ENCODE measurements at regions not wholly inside any gene's neighbourhood (a gene's known extent, or its start where the extent isn't known, plus 50 kb on each side); places are given as distances from the start of the nearest gene placed in this dataset.

DNA sequence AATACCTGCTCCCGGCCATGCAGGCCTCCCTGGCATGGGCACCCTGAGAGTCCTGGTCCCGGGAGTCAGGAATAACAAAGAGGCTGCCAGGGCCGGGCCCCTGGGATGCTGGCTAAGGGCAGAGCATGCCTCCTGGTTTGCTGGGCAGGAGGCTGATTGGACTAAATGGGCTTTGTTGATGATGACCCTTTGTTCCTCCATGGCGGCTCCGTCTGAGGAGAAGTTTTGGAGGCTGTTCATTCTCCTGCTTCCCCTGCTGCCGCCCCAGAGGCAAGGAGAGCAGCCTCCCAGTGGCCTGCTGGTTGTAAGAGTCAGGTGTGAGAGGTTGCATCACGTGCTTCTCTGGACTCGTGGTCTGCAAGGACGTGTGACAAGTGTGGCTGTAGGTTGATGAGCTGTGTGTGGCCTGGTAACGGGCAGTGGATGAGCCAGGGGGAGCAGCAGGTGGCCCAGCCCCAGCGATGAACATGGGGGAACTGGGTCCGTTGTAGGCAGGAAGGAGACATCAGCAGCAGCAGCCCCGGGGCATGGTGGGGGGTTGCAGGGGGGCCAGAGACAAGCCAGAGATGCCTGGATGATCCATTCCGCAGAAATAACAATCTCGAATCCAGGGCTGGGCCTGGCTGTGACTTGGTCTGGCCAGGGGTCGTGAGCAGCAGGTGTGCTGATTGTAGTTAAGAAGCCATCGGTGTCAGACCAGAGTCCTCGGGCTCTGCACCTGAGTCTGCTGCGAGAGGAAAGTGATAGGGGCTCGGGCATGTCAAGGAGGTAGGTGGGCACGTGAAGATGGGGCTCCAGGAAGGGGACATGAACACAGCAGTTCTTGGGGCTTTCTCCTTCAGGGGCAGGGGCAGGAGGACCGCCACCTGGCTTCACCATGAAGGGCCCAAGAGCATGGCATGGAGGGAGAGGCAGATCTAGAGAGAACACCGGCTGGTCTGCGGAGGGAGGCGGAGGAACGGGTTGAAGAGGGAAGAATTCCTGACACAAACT, 101.4 kb downstream of the TNFRSF13B start:
- TF ChIP-seq CTCF (IDR thresholded peaks at IDR 0.05 in 2 of 3, conservative IDR thresholded peaks at IDR 0.05 in 1 of 3; ENCODE audit: borderline replicate concordance in 1 of 3, insufficient read depth in 1 of 3, low read depth in 2 of 3, low read length in 2 of 3) (no peak), CBX3 (IDR thresholded peaks at IDR 0.05; ENCODE audit: low read depth) (no peak), POLR2AphosphoS5 (IDR thresholded peaks at IDR 0.05; ENCODE audit: low read depth, low read length) (no peak), CEBPB (IDR thresholded peaks at IDR 0.05; ENCODE audit: low read depth) (no peak), ZNF274 (IDR thresholded peaks at IDR 0.05; ENCODE audit: low read depth, low read length) (no peak), POLR2A (IDR thresholded peaks at IDR 0.05; ENCODE audit: borderline replicate concordance, extremely low read depth, insufficient read depth, insufficient read length) (no peak), ATF3 (IDR thresholded peaks at IDR 0.05) (no peak), SRF (IDR thresholded peaks at IDR 0.05; ENCODE audit: low read depth) (no peak), EZH2phosphoT487 (IDR thresholded peaks at IDR 0.05; ENCODE audit: borderline replicate concordance) (no peak), REST (IDR thresholded peaks at IDR 0.05; ENCODE audit: low read depth) (no peak), YY1 (IDR thresholded peaks at IDR 0.05; ENCODE audit: extremely low read depth, insufficient replicate concordance, low read depth, low read length) (no peak), EGR1 (IDR thresholded peaks at IDR 0.05; ENCODE audit: low read depth) (no peak), SIN3A (IDR thresholded peaks at IDR 0.05; ENCODE audit: low read depth) (no peak), ELF1 (IDR thresholded peaks at IDR 0.05; ENCODE audit: borderline replicate concordance, low read depth) (no peak), RAD21 (IDR thresholded peaks at IDR 0.05; ENCODE audit: low read depth) (no peak), SP1 (IDR thresholded peaks at IDR 0.05; ENCODE audit: low read depth) (no peak), FOSL1 (IDR thresholded peaks at IDR 0.05; ENCODE audit: low read depth) (no peak)
- TF ChIP-seq, protein P1, sequence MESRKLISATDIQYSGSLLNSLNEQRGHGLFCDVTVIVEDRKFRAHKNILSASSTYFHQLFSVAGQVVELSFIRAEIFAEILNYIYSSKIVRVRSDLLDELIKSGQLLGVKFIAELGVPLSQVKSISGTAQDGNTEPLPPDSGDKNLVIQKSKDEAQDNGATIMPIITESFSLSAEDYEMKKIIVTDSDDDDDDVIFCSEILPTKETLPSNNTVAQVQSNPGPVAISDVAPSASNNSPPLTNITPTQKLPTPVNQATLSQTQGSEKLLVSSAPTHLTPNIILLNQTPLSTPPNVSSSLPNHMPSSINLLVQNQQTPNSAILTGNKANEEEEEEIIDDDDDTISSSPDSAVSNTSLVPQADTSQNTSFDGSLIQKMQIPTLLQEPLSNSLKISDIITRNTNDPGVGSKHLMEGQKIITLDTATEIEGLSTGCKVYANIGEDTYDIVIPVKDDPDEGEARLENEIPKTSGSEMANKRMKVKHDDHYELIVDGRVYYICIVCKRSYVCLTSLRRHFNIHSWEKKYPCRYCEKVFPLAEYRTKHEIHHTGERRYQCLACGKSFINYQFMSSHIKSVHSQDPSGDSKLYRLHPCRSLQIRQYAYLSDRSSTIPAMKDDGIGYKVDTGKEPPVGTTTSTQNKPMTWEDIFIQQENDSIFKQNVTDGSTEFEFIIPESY (IDR thresholded peaks at IDR 0.05; ENCODE audit: extremely low read depth, insufficient replicate concordance, low read length) = no peak
- TF ChIP-seq, protein P2, sequence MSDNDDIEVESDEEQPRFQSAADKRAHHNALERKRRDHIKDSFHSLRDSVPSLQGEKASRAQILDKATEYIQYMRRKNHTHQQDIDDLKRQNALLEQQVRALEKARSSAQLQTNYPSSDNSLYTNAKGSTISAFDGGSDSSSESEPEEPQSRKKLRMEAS (IDR thresholded peaks at IDR 0.05) = no peak
- Histone ChIP-seq H3K27me3 (ENCODE audit: insufficient read depth, low read length) (no peaks in the 10 kb centered on the region), H3K9me2 (ENCODE audit: insufficient read depth) (no peaks in the 10 kb centered on the region), H2AFZ (ENCODE audit: low read depth, low read length, poor library complexity, severe bottlenecking) (no peak overlapping the region), H3K4me2 (ENCODE audit: low read length) (no peak overlapping the region), H4K20me1 (ENCODE audit: insufficient read depth) (no peaks in the 10 kb centered on the region), H3K27ac (ENCODE audit: low read depth, low read length) (no peak overlapping the region), H3K4me3 (replicated peaks in 1 of 2; ENCODE audit: low read depth in 1 of 2, low read length in 2 of 2) (no peak overlapping the region), H3K79me2 (ENCODE audit: insufficient read depth, low read length) (no peaks in the 10 kb centered on the region), H3K9me3 (ENCODE audit: control insufficient read depth in 1 of 2, insufficient read depth in 1 of 2, low read depth in 1 of 2, low read length in 2 of 2) (no peaks in the 10 kb centered on the region), H3K4me1 (ENCODE audit: control insufficient read depth in 1 of 2, insufficient read depth in 2 of 2, low read length in 2 of 2) (peaks cover 14 to 30% of the 10 kb centered on the region in 2 experiments), H3K36me3 (ENCODE audit: control insufficient read depth in 1 of 2, insufficient read depth in 2 of 2, low read length in 2 of 2) (no peaks in the 10 kb centered on the region), H3K9ac (ENCODE audit: low read length) (no peak overlapping the region)
- RAD21 ChIA-PET (ENCODE audit: low non-redundant PET in 1 of 2, low total read pairs in 2 of 2, uncharacterized antibody in 2 of 2, unreplicated experiment in 2 of 2) = no interaction called here
- BruUV-seq (replicated peaks) = no TSS peak
- CTCF ChIA-PET = no interaction called here
- DNase-seq (ENCODE audit: low read depth, low spot score) (no peak), ATAC-seq (no peak)
- intact Hi-C loops (cut with micrococcal nuclease) = loop anchor here (10.0 kb wide), 1 partner anchor 346 kb away; no protein-coding TSS in a partner anchor
- POLR2A ChIA-PET = no interaction called here

Data from HCT116 (cell line).